ENCODE measurements at regions not wholly inside any gene's neighbourhood (a gene's known extent, or its start where the extent isn't known, plus 50 kb on each side); places are given as distances from the start of the nearest gene placed in this dataset.
A peak's percentile ranks its signal among the peaks of the same experiment; 100 is the strongest.

DNA sequence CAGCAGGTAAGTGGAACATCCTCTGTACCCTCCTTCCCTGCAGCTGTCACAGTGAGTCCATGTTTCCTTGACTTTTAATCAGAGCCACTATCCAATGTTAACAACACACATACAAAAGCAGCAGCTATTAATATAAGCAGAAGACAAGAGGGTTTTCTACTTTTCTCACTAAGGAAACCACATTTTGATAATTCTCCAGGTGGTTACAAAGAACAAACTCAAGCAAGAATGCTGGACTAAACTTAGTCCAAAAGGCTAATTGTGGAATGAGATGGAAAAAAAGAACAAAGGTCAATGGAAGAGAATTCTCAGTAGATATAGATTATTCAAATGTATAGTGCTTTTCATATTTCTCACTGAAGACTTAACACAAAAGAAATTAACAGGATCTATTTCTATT, 176.9 kb upstream of the SLC39A10 start:
- Histone ChIP-seq H3K4me3 (ENCODE audit: low read length) (no peak overlapping the region), H3K27ac (ENCODE audit: low read depth, low read length) (no peak overlapping the region), H3K9me3 (ENCODE audit: low read length) (no peaks in the 10 kb centered on the region), H3K27me3 (ENCODE audit: insufficient read depth, low read length, poor library complexity, severe bottlenecking) (no peaks in the 10 kb centered on the region), H3K4me1 (ENCODE audit: insufficient read depth, low read length) (peaks cover 5% of the 10 kb centered on the region), H3K36me3 (ENCODE audit: insufficient read depth, low read length) (no peaks in the 10 kb centered on the region)
- Mint-ChIP-seq H3K27me3 (peaks cover 0 to 1% of the 10 kb centered on the region in 2 donors), H3K4me3 (no peak overlapping the region), H3K36me3 (peaks cover 0 to 20% (median 4%) of the 10 kb centered on the region in 3 donors), H3K9me3 (peaks cover 0 to 4% (median 0%) of the 10 kb centered on the region in 5 donors), H3K27ac (peak overlapping the region in 1 of 8 donors; percentile 55), H3K4me1 (peaks cover 7 to 18% (median 10%) of the 10 kb centered on the region in 3 donors)
- ChIA-PET CTCF (no interaction called here), POLR2A (no interaction called here)
- no peak for DNase-seq

DNA sequence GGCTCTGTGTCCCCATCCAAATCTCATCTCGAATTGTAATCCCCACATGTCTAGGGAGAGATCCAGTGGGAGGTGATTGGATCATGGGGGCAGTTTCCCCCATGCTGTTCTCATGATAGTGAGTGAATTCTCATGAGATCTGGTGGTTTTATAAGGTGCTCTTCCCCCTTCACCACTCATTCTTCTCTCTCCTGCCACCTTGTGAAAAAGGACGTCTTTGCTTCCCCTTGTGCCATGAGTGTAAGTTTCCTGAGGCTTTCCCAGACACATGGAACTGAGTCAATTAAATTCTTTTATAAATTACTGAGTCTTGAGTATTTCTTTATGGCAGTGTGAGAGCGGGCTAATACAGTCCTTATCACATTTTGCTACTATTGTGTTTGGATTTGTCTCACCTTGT, 177.6 kb upstream of the SLC39A10 start:
- CTCF ChIA-PET = no interaction called here
- Mint-ChIP-seq H3K4me1 (peaks cover 7 to 12% (median 10%) of the 10 kb centered on the region in 3 donors), H3K27me3 (peaks cover 0 to 1% of the 10 kb centered on the region in 2 donors), H3K36me3 (peaks cover 0 to 20% (median 4%) of the 10 kb centered on the region in 3 donors), H3K9me3 (peaks cover 0 to 4% (median 0%) of the 10 kb centered on the region in 5 donors), H3K4me3 (no peak overlapping the region), H3K27ac (no peak overlapping the region)
- H3K27ac ChIP-seq (ENCODE audit: low read depth, low read length) = no peak overlapping the region
- DNase-seq = no peak
- H3K27me3 ChIP-seq (ENCODE audit: insufficient read depth, low read length, poor library complexity, severe bottlenecking) = no peaks in the 10 kb centered on the region
- no peaks in the 10 kb centered on the region for H3K9me3 ChIP-seq (ENCODE audit: low read length)
- H3K4me1 ChIP-seq (ENCODE audit: insufficient read depth, low read length) = peaks cover 5% of the 10 kb centered on the region
- no peak overlapping the region for H3K4me3 ChIP-seq (ENCODE audit: low read length)
- no peaks in the 10 kb centered on the region for H3K36me3 ChIP-seq (ENCODE audit: insufficient read depth, low read length)
- POLR2A ChIA-PET = no interaction called here

DNA sequence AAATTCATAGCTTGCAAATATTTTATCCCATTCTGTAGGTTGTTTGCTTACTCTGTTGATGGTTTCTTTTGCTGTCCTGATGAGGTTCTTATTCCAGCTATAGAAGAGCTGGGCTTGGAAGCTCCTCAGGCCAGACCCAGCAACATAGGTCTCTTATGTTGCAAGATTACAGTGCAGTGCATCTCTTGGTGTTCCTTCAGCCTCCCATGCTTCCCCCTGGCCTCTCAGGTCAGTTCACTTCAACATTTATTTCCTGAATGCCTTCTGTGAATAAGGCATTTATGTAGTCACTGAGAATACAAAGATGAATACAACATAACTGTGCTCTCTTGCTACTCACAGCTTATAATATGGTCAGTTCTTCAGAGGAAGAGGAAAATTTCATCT, 179.0 kb upstream of the SLC39A10 start:
- Histone ChIP-seq H3K9me3 (ENCODE audit: low read length) (no peaks in the 10 kb centered on the region), H3K27ac (ENCODE audit: low read depth, low read length) (no peak overlapping the region), H3K4me3 (ENCODE audit: low read length) (no peak overlapping the region), H3K36me3 (ENCODE audit: insufficient read depth, low read length) (no peaks in the 10 kb centered on the region), H3K27me3 (ENCODE audit: insufficient read depth, low read length, poor library complexity, severe bottlenecking) (no peaks in the 10 kb centered on the region), H3K4me1 (ENCODE audit: insufficient read depth, low read length) (peaks cover 6% of the 10 kb centered on the region)
- Mint-ChIP-seq H3K27ac (no peak overlapping the region), H3K36me3 (peaks cover 0 to 20% (median 4%) of the 10 kb centered on the region in 3 donors), H3K9me3 (peaks cover 0 to 4% (median 0%) of the 10 kb centered on the region in 5 donors), H3K27me3 (peaks cover 0 to 1% of the 10 kb centered on the region in 2 donors), H3K4me3 (no peak overlapping the region), H3K4me1 (peaks cover 13 to 19% (median 16%) of the 10 kb centered on the region in 3 donors)
- ChIA-PET POLR2A (no interaction called here), CTCF (no interaction called here)
- DNase-seq = no peak

DNA sequence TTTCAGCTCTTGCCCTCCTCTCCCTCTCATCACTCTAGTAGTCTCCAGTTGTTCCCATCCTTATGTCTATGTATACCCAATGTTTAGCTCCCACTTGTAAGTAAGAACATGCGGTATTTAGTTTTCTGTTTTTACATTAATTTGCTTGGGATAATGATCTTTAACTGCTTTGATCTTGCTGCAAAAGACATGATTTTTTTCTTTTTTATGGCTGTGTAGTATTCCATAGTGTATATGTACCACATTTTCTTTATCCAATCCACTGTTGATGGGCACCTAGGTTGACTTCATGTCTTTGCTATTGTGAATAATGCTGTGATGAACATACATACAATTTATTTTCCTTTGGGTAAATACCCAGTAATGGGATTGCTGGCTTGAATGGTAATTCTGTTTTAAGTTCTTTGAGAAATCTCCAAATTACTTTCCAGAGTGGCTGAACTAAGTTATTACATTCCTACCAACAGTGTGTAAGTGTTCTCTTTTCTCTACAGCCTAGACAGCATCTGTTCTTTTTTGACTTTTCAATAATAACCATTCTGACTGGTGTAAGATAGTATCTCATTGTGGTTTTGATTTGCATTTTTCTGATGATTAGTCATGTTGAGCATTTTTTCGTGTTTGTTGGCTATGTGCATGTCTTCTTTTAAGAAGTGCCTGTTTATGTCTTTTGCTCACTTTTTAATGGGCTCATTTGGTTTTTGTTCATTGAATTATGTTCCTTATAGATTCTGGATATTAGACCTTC, 179.6 kb upstream of the SLC39A10 start:
- H3K27me3 ChIP-seq (ENCODE audit: insufficient read depth, low read length, poor library complexity, severe bottlenecking) = no peaks in the 10 kb centered on the region
- no peak overlapping the region for H3K4me3 Mint-ChIP-seq
- POLR2A ChIA-PET = no interaction called here

DNA sequence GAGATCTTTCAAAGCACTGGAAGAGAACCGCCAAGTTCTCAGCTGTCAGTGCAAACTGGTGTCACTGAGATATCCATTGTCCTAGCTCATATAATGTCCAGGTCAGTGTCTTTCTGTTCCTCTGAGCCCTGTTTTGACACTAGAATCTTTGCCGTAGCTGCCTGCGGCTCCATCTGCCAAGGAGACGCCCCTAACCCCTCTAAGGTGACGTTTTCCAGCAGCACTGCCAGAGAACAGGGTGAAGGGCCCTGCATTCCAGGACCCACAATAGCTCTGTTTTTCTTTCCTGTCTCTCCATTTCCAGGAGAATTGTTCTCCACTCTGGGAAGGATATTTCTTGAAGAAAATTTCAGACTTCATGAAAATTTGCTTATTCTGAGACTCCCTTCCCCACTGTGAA, 181.7 kb upstream of the SLC39A10 start:
- no peak for DNase-seq
- CTCF ChIA-PET = interaction anchor here (1.1 kb wide), 1 partner anchor 13 kb away, joined by 3 read pairs; no protein-coding TSS in a partner anchor
- Histone ChIP-seq H3K4me1 (ENCODE audit: insufficient read depth, low read length) (peaks cover 12% of the 10 kb centered on the region), H3K4me3 (ENCODE audit: low read length) (no peak overlapping the region), H3K9me3 (ENCODE audit: low read length) (no peaks in the 10 kb centered on the region), H3K27ac (ENCODE audit: low read depth, low read length) (no peak overlapping the region), H3K36me3 (ENCODE audit: insufficient read depth, low read length) (no peaks in the 10 kb centered on the region), H3K27me3 (ENCODE audit: insufficient read depth, low read length, poor library complexity, severe bottlenecking) (no peaks in the 10 kb centered on the region)
- Mint-ChIP-seq H3K4me3 (no peak overlapping the region), H3K27ac (no peak overlapping the region), H3K4me1 (peaks cover 13 to 19% (median 16%) of the 10 kb centered on the region in 3 donors), H3K36me3 (peaks cover 0 to 20% (median 1%) of the 10 kb centered on the region in 3 donors), H3K27me3 (no peaks in the 10 kb centered on the region), H3K9me3 (peaks cover 0 to 4% (median 0%) of the 10 kb centered on the region in 5 donors)
- POLR2A ChIA-PET = no interaction called here

More for the DNA sequence above, 179.6 kb upstream of the SLC39A10 start:
- Histone ChIP-seq H3K36me3 (ENCODE audit: insufficient read depth, low read length) (no peaks in the 10 kb centered on the region), H3K9me3 (ENCODE audit: low read length) (no peaks in the 10 kb centered on the region), H3K4me3 (ENCODE audit: low read length) (no peak overlapping the region), H3K27ac (ENCODE audit: low read depth, low read length) (no peak overlapping the region), H3K4me1 (ENCODE audit: insufficient read depth, low read length) (peaks cover 11% of the 10 kb centered on the region)
- Mint-ChIP-seq H3K27me3 (peaks cover 0 to 1% of the 10 kb centered on the region in 2 donors), H3K27ac (peak overlapping the region in 1 of 8 donors; percentile 58), H3K36me3 (peaks cover 0 to 20% (median 5%) of the 10 kb centered on the region in 3 donors), H3K4me1 (peaks cover 13 to 19% (median 16%) of the 10 kb centered on the region in 3 donors), H3K9me3 (peaks cover 0 to 4% (median 0%) of the 10 kb centered on the region in 5 donors)
- no peak for DNase-seq
- CTCF ChIA-PET = no interaction called here

DNA sequence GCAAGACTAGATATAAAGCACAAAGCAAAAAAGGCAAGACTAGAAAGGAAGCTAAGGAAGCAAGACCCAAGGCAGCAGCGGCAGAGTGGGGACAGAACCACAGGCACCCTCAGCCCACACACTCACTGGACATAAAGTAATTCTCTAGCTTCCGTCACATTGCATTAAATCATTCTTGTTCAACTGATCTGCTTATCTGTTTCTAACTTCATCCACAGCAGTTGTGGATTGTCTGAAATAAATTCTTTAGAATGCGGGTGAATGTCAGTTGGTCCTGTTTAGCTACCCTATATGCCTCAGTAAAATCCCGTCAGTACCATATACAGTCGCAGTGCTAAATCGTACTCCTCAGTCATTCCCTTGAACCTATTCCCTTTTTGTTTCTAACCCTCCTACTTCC, 183.2 kb upstream of the SLC39A10 start:
- no peak overlapping the region for H3K27ac Mint-ChIP-seq
- H3K9me3 Mint-ChIP-seq = peaks cover 0 to 4% (median 0%) of the 10 kb centered on the region in 5 donors
- no peaks in the 10 kb centered on the region for H3K27me3 Mint-ChIP-seq
- Histone ChIP-seq H3K9me3 (ENCODE audit: low read length) (no peaks in the 10 kb centered on the region), H3K27me3 (ENCODE audit: insufficient read depth, low read length, poor library complexity, severe bottlenecking) (no peaks in the 10 kb centered on the region), H3K36me3 (ENCODE audit: insufficient read depth, low read length) (no peaks in the 10 kb centered on the region), H3K4me1 (ENCODE audit: insufficient read depth, low read length) (peaks cover 12% of the 10 kb centered on the region), H3K4me3 (ENCODE audit: low read length) (no peak overlapping the region), H3K27ac (ENCODE audit: low read depth, low read length) (no peak overlapping the region)
- POLR2A ChIA-PET = no interaction called here
- CTCF ChIA-PET = no interaction called here
- no peak for DNase-seq
- H3K4me3 Mint-ChIP-seq = no peak overlapping the region
- H3K4me1 Mint-ChIP-seq = peaks cover 13 to 19% (median 16%) of the 10 kb centered on the region in 3 donors
- peaks cover 0 to 14% (median 1%) of the 10 kb centered on the region in 3 donors for H3K36me3 Mint-ChIP-seq

DNA sequence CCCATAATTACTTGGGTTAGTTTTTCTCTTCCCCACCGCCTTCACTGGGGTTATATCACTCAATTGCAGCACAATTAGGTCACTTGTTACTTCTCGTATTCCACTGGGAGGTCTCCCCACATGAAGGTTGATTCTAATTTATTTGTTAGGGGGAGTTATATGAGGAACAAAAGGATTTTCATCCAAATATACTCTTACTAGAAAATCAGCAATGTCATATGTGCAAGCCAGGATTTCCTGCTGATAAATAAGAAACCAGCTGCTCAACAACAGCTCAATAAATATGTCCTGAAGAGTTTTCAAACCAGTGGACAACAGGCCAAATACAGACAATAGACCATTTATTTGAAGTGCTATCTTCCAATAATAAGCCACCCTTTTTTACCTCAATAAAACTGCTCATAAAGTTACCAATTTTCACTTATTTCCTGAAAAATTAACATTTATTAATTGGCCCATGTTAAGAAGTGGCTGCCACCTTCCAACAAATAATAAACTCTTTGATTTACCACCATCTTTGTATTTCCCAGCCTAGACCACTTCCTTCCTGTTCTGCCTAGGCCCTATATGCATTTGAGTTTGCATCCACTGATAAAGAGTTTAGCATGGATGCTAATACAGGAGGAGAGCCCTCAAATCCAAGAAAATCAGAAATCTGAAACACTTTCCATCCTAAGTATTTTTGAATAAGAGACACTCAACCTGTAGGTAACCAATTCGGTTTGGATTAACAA, 184.4 kb upstream of the SLC39A10 start:
- Mint-ChIP-seq H3K27me3 (no peaks in the 10 kb centered on the region), H3K4me1 (peaks cover 7 to 13% (median 9%) of the 10 kb centered on the region in 3 donors), H3K36me3 (peaks cover 0 to 6% (median 1%) of the 10 kb centered on the region in 3 donors), H3K9me3 (peaks cover 0 to 4% (median 0%) of the 10 kb centered on the region in 5 donors), H3K27ac (no peak overlapping the region), H3K4me3 (no peak overlapping the region)
- ChIA-PET POLR2A (no interaction called here), CTCF (no interaction called here)
- H3K27me3 ChIP-seq (ENCODE audit: insufficient read depth, low read length, poor library complexity, severe bottlenecking) = no peaks in the 10 kb centered on the region
- no peaks in the 10 kb centered on the region for H3K36me3 ChIP-seq (ENCODE audit: insufficient read depth, low read length)
- H3K4me1 ChIP-seq (ENCODE audit: insufficient read depth, low read length) = peaks cover 7% of the 10 kb centered on the region
- no peak overlapping the region for H3K4me3 ChIP-seq (ENCODE audit: low read length)
- DNase-seq = no peak
- no peaks in the 10 kb centered on the region for H3K9me3 ChIP-seq (ENCODE audit: low read length)
- H3K27ac ChIP-seq (ENCODE audit: low read depth, low read length) = no peak overlapping the region

DNA sequence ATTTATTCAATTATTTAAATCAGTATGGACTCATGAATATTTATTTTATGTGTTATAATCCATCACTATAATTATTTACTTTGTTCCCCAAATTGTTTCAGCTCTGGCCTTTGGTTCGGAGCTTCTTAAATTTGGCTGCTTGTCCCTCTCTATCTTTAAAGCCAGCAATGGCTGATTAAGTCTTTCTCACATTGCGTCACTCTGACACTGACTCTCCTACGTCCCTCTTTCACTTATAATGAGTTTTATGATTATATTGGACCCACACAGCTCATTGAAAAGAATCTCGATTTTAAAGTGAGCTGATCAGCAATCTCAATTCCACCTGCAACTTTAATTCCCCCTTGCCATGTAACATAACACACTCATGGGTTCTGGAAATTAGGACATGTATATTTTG, 185.2 kb upstream of the SLC39A10 start:
- no peaks in the 10 kb centered on the region for H3K9me3 ChIP-seq (ENCODE audit: low read length)
- H3K9me3 Mint-ChIP-seq = peaks cover 1 to 4% (median 3%) of the 10 kb centered on the region in 5 donors
- H3K36me3 ChIP-seq (ENCODE audit: insufficient read depth, low read length) = no peaks in the 10 kb centered on the region
- H3K36me3 Mint-ChIP-seq = peaks cover 0 to 4% (median 1%) of the 10 kb centered on the region in 3 donors
- H3K4me3 Mint-ChIP-seq = no peak overlapping the region
- DNase-seq = no peak
- peaks cover 7% of the 10 kb centered on the region for H3K4me1 ChIP-seq (ENCODE audit: insufficient read depth, low read length)
- POLR2A ChIA-PET = no interaction called here
- no peak overlapping the region for H3K27ac ChIP-seq (ENCODE audit: low read depth, low read length)
- H3K4me3 ChIP-seq (ENCODE audit: low read length) = no peak overlapping the region
- H3K27me3 ChIP-seq (ENCODE audit: insufficient read depth, low read length, poor library complexity, severe bottlenecking) = no peaks in the 10 kb centered on the region
- peaks cover 3 to 8% (median 6%) of the 10 kb centered on the region in 3 donors for H3K4me1 Mint-ChIP-seq
- no peak overlapping the region for H3K27ac Mint-ChIP-seq
- no peaks in the 10 kb centered on the region for H3K27me3 Mint-ChIP-seq
- CTCF ChIA-PET = no interaction called here
